ENCODE measurements at regions not wholly inside any gene's neighbourhood (a gene's known extent, or its start where the extent isn't known, plus 50 kb on each side); places are given as distances from the start of the nearest gene placed in this dataset.

- TF ChIP-seq CTCF (IDR thresholded peaks at IDR 0.05; ENCODE audit: low read depth, low read length, missing input control) (no peak), YY1 (IDR thresholded peaks at IDR 0.05) (no peak), FOXA1 (IDR thresholded peaks at IDR 0.05) (no peak), ATF3 (IDR thresholded peaks at IDR 0.05) (no peak), JUND (IDR thresholded peaks at IDR 0.05) (no peak), EGR1 (IDR thresholded peaks at IDR 0.05; ENCODE audit: low read depth in 2 of 2) (no peak), REST (IDR thresholded peaks at IDR 0.05) (no peak), RAD21 (IDR thresholded peaks at IDR 0.05) (no peak), GABPA (IDR thresholded peaks at IDR 0.05 in 1 of 2, conservative IDR thresholded peaks at IDR 0.05 in 1 of 2) (no peak), ZBTB33 (IDR thresholded peaks at IDR 0.05) (no peak), TAF1 (conservative IDR thresholded peaks at IDR 0.05) (no peak), HNF4A (conservative IDR thresholded peaks at IDR 0.05) (no peak), MAX (IDR thresholded peaks at IDR 0.05) (no peak)
Measured at GRCh38 chr11:92295175-92296137, 70.8 kb downstream of the FAT3 start.

All from liver (tissue), 3 donors.